ENCODE measurements at regions not wholly inside any gene's neighbourhood (a gene's known extent, or its start where the extent isn't known, plus 50 kb on each side); places are given as distances from the start of the nearest gene placed in this dataset.
A peak's percentile ranks its signal among the peaks of the same experiment; 100 is the strongest.

DNA sequence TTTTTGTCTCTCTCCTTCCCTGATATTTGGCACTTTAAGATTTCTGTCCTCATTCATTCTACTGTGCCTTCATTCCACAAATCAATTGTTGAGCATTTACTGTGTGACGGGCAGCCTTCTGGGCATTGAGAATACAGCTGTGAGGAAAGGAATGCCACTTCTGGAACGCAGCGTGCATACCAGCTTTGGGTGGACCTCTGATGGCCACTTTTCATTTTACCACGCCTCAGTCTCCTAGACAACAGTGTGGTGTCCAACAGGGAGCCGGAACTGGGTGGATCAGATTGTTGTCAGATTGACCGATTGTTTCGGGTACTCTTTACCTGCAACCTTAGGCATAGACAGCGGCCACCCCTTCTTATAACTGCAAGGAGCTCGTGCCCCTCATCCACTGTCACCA lies 222.7 kb upstream of the DPP6 start:
- DNase-seq, result no peak
- Histone ChIP-seq H3K36me3 (ENCODE audit: control insufficient read depth, insufficient read depth, low read length) (no peaks in the 10 kb centered on the region), H3K4me1 (ENCODE audit: control insufficient read depth, insufficient read depth, low read length) (no peaks in the 10 kb centered on the region), H3K4me3 (ENCODE audit: low read length) (no peak overlapping the region), H3K9me3 (ENCODE audit: control insufficient read depth, low read depth, low read length) (no peaks in the 10 kb centered on the region), H3K27me3 (ENCODE audit: control insufficient read depth, insufficient read depth, low read length) (no peaks in the 10 kb centered on the region), H3K27ac (ENCODE audit: low read length) (no peak overlapping the region)
- no CpG with 5 or more reads among the region's 9 CpGs for WGBS (ENCODE audit: insufficient coverage, low lambda C conversion rate)

DNA sequence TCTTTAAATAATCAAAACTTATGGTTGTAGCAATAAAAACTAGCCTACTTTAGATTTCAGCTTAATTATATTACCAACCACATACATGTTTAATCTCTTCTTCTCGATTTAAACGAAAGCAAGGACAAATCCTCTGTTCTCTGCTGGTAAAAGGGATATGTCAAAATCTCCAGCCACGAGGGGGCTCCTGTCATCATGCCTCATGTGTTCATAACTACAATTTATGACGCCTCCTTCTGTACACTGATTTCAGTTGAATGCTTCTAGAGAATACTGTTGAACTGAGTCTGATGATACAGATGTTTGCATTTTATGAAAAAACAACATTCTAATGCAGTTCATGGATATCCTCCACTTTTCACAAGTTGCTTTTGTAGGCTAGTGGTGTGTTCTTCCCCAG lies 220.0 kb upstream of the DPP6 start:
- Histone ChIP-seq H3K4me1 (ENCODE audit: control insufficient read depth, insufficient read depth, low read length) (no peaks in the 10 kb centered on the region), H3K9me3 (ENCODE audit: control insufficient read depth, low read depth, low read length) (no peaks in the 10 kb centered on the region), H3K27me3 (ENCODE audit: control insufficient read depth, insufficient read depth, low read length) (no peaks in the 10 kb centered on the region), H3K4me3 (ENCODE audit: low read length) (no peak overlapping the region), H3K36me3 (ENCODE audit: control insufficient read depth, insufficient read depth, low read length) (no peaks in the 10 kb centered on the region), H3K27ac (ENCODE audit: low read length) (no peak overlapping the region)
- WGBS (ENCODE audit: insufficient coverage, low lambda C conversion rate), result 45% methylated on average over 3 of the region's 4 CpGs
- DNase-seq, result no peak

DNA sequence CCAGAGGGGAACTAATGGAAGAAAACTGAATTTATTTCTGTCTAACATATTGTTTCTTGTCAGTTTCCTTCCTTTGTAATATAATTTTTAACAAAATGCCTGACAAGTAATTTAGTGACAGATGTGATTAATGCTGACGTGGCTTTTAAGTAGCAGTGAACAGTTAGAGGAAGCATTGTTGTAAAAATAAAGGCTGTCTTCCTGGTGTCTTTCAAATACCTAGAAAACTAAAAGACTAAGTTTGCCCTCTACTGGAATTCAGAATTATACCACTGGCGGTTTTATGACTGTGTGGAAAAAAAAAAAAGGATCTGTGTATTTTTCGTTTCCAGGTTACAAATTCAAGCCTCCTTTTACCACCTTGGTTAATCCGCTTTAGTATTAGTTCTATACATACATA lies 217.1 kb upstream of the DPP6 start:
- H3K4me3 ChIP-seq (ENCODE audit: low read length), result no peak overlapping the region
- WGBS (ENCODE audit: insufficient coverage, low lambda C conversion rate), result 33% methylated on average over 1 of the region's 4 CpGs
- no peaks in the 10 kb centered on the region for H3K4me1 ChIP-seq (ENCODE audit: control insufficient read depth, insufficient read depth, low read length)
- no peak overlapping the region for H3K27ac ChIP-seq (ENCODE audit: low read length)
- no peaks in the 10 kb centered on the region for H3K36me3 ChIP-seq (ENCODE audit: control insufficient read depth, insufficient read depth, low read length)
- H3K9me3 ChIP-seq (ENCODE audit: control insufficient read depth, low read depth, low read length), result no peaks in the 10 kb centered on the region
- DNase-seq, result no peak
- H3K27me3 ChIP-seq (ENCODE audit: control insufficient read depth, insufficient read depth, low read length), result no peaks in the 10 kb centered on the region

DNA sequence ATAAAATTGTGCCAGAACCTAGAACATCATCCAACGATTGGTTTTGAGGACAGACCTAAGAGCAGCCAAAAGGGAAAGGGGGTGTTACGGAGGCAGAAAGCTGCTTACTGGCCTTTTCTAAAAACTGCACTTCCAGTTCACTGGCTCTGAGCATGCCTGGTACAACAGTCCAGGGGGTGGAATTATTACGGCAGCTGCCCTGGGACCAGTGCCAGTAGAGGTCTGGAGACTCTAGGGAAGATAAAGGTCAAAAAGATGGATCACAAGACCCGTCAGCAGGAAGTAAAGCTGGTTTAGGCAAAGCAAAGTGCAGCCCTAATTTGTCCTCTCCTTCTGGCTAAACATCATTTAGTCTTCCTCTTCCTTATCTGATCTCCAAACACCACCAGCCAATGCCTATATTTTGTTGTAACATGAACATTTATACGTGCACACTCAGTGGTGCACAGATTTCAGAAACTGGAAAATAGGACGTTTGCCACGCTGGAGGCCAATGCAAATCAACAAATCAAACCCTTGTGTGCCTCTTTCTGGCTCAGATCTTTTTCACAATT lies 216.4 kb upstream of the DPP6 start:
- no peak overlapping the region for H3K27ac ChIP-seq (ENCODE audit: low read length)
- H3K9me3 ChIP-seq (ENCODE audit: control insufficient read depth, low read depth, low read length), result no peaks in the 10 kb centered on the region
- no peaks in the 10 kb centered on the region for H3K36me3 ChIP-seq (ENCODE audit: control insufficient read depth, insufficient read depth, low read length)
- no peak for DNase-seq
- H3K27me3 ChIP-seq (ENCODE audit: control insufficient read depth, insufficient read depth, low read length), result no peaks in the 10 kb centered on the region
- H3K4me3 ChIP-seq (ENCODE audit: low read length), result no peak overlapping the region
- no peaks in the 10 kb centered on the region for H3K4me1 ChIP-seq (ENCODE audit: control insufficient read depth, insufficient read depth, low read length)
- WGBS (ENCODE audit: insufficient coverage, low lambda C conversion rate), result no CpG with 5 or more reads among the region's 7 CpGs

DNA sequence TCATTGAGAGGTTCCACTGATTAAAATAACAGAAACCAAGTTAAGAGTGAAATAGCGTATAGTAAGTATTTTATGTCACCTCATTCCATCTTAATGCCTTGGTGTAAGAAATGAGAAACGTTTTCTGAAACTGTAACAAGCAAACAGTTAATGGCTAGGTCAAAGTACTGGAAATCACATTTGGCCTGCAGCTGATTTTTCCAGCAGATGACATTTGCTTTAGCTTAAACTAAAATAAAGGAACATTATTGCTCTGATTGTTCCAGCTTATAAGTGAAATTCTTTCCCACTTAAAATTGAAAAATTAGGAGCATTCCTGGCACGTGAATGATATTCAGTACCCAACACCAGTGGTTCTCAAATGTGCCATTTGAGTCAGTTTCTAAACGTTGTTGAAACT lies 213.6 kb upstream of the DPP6 start:
- no peak for DNase-seq
- WGBS (ENCODE audit: insufficient coverage, low lambda C conversion rate), result 83% methylated on average over 2 of the region's 4 CpGs
- H3K4me1 ChIP-seq (ENCODE audit: control insufficient read depth, insufficient read depth, low read length), result no peaks in the 10 kb centered on the region
- H3K27ac ChIP-seq (ENCODE audit: low read length), result no peak overlapping the region
- no peaks in the 10 kb centered on the region for H3K36me3 ChIP-seq (ENCODE audit: control insufficient read depth, insufficient read depth, low read length)
- no peaks in the 10 kb centered on the region for H3K27me3 ChIP-seq (ENCODE audit: control insufficient read depth, insufficient read depth, low read length)
- H3K4me3 ChIP-seq (ENCODE audit: low read length), result no peak overlapping the region
- H3K9me3 ChIP-seq (ENCODE audit: control insufficient read depth, low read depth, low read length), result no peaks in the 10 kb centered on the region

DNA sequence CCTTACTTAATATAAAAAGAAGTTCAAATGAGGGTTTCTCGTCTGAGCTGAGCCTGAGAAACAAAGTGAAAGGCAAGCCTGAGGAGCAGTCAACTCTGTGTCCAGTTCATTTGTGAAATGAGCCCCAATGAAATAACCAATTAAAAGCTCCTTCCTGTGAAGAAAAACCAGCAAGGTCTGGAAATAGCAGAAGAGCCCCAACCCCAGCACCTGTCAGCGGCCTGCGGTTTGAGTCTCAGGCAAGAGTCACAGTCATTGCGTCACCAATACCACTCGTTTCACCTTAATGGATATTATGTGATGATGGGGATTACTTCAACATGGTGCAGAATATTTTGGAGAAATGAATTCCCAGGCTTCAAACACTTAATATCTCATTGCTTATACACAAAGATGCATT lies 211.3 kb upstream of the DPP6 start:
- H3K27ac ChIP-seq (ENCODE audit: low read length), result no peak overlapping the region
- no peak for DNase-seq
- no peaks in the 10 kb centered on the region for H3K4me1 ChIP-seq (ENCODE audit: control insufficient read depth, insufficient read depth, low read length)
- WGBS (ENCODE audit: insufficient coverage, low lambda C conversion rate), result 93% methylated on average over 3 of the region's 5 CpGs
- H3K27me3 ChIP-seq (ENCODE audit: control insufficient read depth, insufficient read depth, low read length), result no peaks in the 10 kb centered on the region
- H3K36me3 ChIP-seq (ENCODE audit: control insufficient read depth, insufficient read depth, low read length), result no peaks in the 10 kb centered on the region
- H3K9me3 ChIP-seq (ENCODE audit: control insufficient read depth, low read depth, low read length), result no peaks in the 10 kb centered on the region
- H3K4me3 ChIP-seq (ENCODE audit: low read length), result no peak overlapping the region

DNA sequence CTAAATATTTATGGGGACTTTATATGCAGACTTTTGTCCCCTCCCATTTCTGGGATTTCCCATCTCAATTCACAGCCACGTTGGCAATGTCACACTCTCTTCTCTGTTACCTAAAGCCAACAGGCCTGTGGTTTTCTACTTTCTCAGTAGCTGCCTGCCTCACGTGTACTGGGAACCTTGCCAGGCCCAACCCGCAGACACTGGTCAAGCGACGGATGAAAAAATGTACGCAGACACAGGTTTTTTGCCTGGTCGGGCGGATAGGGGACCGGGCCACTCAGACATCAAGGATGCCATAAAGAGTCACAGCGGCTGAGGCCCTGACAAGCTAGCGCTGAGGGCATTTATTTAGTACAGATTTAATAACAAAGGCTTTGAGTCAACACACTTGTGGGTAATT lies 204.4 kb upstream of the DPP6 start:
- no peak overlapping the region for H3K27ac ChIP-seq (ENCODE audit: low read length)
- H3K4me1 ChIP-seq (ENCODE audit: control insufficient read depth, insufficient read depth, low read length), result no peaks in the 10 kb centered on the region
- H3K9me3 ChIP-seq (ENCODE audit: control insufficient read depth, low read depth, low read length), result no peaks in the 10 kb centered on the region
- WGBS (ENCODE audit: insufficient coverage, low lambda C conversion rate), result no CpG with 5 or more reads among the region's 11 CpGs
- no peaks in the 10 kb centered on the region for H3K36me3 ChIP-seq (ENCODE audit: control insufficient read depth, insufficient read depth, low read length)
- DNase-seq, result no peak
- no peaks in the 10 kb centered on the region for H3K27me3 ChIP-seq (ENCODE audit: control insufficient read depth, insufficient read depth, low read length)
- no peak overlapping the region for H3K4me3 ChIP-seq (ENCODE audit: low read length)

DNA sequence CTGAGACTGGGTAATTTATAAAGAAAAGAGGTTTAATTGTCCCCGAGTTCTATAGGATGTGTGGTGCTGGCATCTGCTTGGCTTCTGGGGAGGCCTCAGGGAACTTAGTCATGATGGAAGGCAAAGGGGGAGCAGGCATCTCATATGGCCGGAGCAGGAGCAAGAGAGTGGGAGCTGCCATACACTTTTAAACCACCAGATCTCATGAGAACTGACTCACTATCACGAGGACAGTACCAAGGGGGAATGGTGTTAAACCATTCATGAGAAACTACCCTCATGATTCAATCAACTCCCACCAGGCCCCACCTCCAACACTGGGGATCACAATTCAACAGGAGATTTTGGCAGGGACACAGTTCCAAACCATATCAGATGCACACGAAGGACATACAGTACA lies 199.9 kb upstream of the DPP6 start:
- Histone ChIP-seq H3K9me3 (ENCODE audit: control insufficient read depth, low read depth, low read length) (no peaks in the 10 kb centered on the region), H3K4me3 (ENCODE audit: low read length) (no peak overlapping the region), H3K27me3 (ENCODE audit: control insufficient read depth, insufficient read depth, low read length) (no peaks in the 10 kb centered on the region), H3K36me3 (ENCODE audit: control insufficient read depth, insufficient read depth, low read length) (no peaks in the 10 kb centered on the region), H3K27ac (ENCODE audit: low read length) (no peak overlapping the region), H3K4me1 (ENCODE audit: control insufficient read depth, insufficient read depth, low read length) (no peaks in the 10 kb centered on the region)
- no peak for DNase-seq
- no CpG with 5 or more reads among the region's 4 CpGs for WGBS (ENCODE audit: insufficient coverage, low lambda C conversion rate)

DNA sequence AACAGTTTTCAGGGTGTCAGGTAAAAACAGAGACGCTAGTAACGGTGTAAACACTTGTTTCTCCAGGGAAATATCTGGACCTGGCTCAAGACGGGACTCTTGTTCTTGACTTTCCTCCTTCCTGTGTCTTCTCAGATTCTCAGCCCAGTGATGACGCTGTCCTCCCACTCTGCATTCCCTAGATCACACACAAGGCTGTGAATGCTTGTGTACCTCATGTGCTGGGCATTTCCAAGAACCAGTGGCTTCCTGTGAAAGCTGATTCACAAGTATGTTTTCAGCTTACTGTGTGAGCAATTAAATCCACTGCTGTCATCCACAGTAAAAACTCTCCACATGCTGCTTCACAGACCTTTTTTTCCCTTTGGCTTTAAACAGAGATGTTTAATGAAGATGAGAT lies 193.8 kb upstream of the DPP6 start:
- Histone ChIP-seq H3K36me3 (ENCODE audit: control insufficient read depth, insufficient read depth, low read length) (no peaks in the 10 kb centered on the region), H3K9me3 (ENCODE audit: control insufficient read depth, low read depth, low read length) (no peaks in the 10 kb centered on the region), H3K4me1 (ENCODE audit: control insufficient read depth, insufficient read depth, low read length) (no peaks in the 10 kb centered on the region), H3K27me3 (ENCODE audit: control insufficient read depth, insufficient read depth, low read length) (no peaks in the 10 kb centered on the region), H3K27ac (ENCODE audit: low read length) (no peak overlapping the region), H3K4me3 (ENCODE audit: low read length) (no peak overlapping the region)
- WGBS (ENCODE audit: insufficient coverage, low lambda C conversion rate), result no CpG with 5 or more reads among the region's 4 CpGs
- no peak for DNase-seq

DNA sequence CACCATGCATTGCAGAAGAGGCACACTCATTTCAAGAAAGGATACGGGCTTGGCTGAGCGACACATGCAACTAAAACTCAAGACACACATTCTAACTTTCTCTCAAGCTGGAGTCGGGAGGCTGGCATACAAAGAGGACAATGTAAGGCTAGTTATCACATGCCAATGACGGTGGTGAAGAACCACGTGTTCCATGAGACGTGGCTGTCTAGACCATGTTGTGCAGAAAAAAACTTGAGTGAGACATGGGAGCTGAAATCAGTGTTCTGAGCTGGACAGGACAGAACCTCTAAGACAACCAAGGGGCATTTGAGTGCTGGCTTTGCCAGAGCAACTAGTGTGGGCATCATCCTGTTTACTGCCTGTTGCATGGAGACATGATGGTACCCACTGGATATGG lies 193.0 kb upstream of the DPP6 start:
- Histone ChIP-seq H3K9me3 (ENCODE audit: control insufficient read depth, low read depth, low read length) (no peaks in the 10 kb centered on the region), H3K4me1 (ENCODE audit: control insufficient read depth, insufficient read depth, low read length) (no peaks in the 10 kb centered on the region), H3K27ac (ENCODE audit: low read length) (no peak overlapping the region), H3K36me3 (ENCODE audit: control insufficient read depth, insufficient read depth, low read length) (no peaks in the 10 kb centered on the region), H3K27me3 (ENCODE audit: control insufficient read depth, insufficient read depth, low read length) (no peaks in the 10 kb centered on the region), H3K4me3 (ENCODE audit: low read length) (no peak overlapping the region)
- no peak for DNase-seq
- WGBS (ENCODE audit: insufficient coverage, low lambda C conversion rate), result no CpG with 5 or more reads among the region's 6 CpGs

DNA sequence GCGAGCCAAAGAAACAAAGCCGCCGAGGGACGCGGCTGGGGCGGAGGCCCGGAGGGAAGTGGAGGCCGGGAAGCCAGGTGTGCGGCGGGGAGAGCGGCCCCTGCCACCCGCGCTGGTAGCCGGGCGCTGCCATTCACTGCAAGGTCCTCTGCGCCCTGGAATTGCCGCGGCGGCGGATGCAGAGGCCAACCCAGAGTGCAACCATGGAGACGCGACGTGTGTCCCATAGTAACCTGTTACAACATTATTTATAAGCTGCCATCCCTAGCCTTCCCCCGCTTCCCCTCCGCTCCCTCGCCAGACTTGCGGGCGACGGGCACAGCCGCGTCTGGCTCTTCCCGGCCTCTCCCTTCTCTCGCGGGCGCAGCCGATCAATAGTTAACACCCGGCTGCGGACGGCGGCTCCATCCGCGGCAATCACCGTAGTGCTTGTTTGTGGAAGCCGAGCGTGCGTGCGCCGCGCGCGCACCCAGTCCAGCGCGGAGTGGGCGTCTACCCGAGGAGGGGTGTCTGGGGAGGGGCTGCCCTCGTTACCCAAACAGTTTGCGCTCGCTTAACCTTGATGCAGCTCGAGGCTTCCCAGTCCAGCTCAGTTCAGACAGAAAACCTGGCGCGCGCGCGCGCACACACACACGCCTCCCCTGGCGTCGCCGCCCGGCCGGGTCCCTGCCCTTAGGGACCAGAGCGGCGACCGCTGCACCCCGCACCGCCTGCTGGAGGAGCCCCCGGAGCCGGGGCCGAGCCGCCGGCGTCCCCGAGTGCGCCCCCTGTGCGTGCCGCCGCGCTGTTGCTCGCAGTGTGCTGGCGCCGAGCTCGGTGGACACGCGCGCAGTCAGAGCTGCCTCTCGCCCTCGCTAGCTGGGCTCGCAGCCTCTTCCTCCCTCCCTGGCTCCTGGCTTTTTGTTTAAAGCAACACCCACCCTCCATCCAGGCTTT lies 165.4 kb upstream of the DPP6 start:
- peak in 1 of 2 donors; percentile 31 for DNase-seq
- no peaks in the 10 kb centered on the region for H3K4me1 ChIP-seq (ENCODE audit: control insufficient read depth, insufficient read depth, low read length)
- peaks cover 38% of the 10 kb centered on the region for H3K27me3 ChIP-seq (ENCODE audit: control insufficient read depth, insufficient read depth, low read length)
- peak overlapping the region; percentile 16 for H3K4me3 ChIP-seq (ENCODE audit: low read length)
- peaks cover 9% of the 10 kb centered on the region for H3K9me3 ChIP-seq (ENCODE audit: control insufficient read depth, low read depth, low read length)
- H3K36me3 ChIP-seq (ENCODE audit: control insufficient read depth, insufficient read depth, low read length), result no peaks in the 10 kb centered on the region
- H3K27ac ChIP-seq (ENCODE audit: low read length), result no peak overlapping the region
- WGBS (ENCODE audit: insufficient coverage, low lambda C conversion rate), result no CpG with 5 or more reads among the region's 98 CpGs

Data from large intestine (tissue), 3 donors.